Gastrocnemius medialis (tissue), 4 donors: ENCODE measurements at regions not wholly inside any gene's neighbourhood (a gene's known extent, or its start where the extent isn't known, plus 50 kb on each side); places are given as distances from the start of the nearest gene placed in this dataset.

Source experiments
- ATAC-seq, 2 donors: fragments of 150-250 bp; one replicate each; pipeline ENCODE4 v1.9.1; 2016
- DNase-seq, 2 donors: peaks; one replicate each; pipeline ENCODE4 v3.0.0-alpha.2; 2019
- H3K27ac ChIP-seq, 4 donors: fragments of 200-600 bp; sonication (generic); 1 replicate in 1 of 4; 2 replicates in 3 of 4; pipeline ENCODE4 v1.5.1; 2016 to 2018; ENCODE audit warnings: mild to moderate bottlenecking in 2 of 4, moderate library complexity in 1 of 4
- H3K27me3 ChIP-seq, 3 donors: fragments of 200-600 bp; sonication (generic) in 2 of 3; 1 replicate in 1 of 3; 2 replicates in 2 of 3; pipeline versions ENCODE4 v1.5.1 to v1.6.0; 2016 to 2019; ENCODE audit warnings: mild to moderate bottlenecking in 1 of 3, moderate library complexity in 1 of 3
- H3K36me3 ChIP-seq, 2 donors: fragments of 200-600 bp; sonication (generic) in 1 of 2; one replicate each; pipeline ENCODE4 v1.5.1; 2017 to 2018
- H3K4me1 ChIP-seq, 2 donors: fragments of 200-600 bp; sonication (generic) in 1 of 2; one replicate each; pipeline ENCODE4 v1.5.1; 2016 to 2017; ENCODE audit warnings: mild to moderate bottlenecking in 2 of 2
- H3K4me3 ChIP-seq, 4 donors: fragments of 200-600 bp; sonication (generic) in 3 of 4; 1 replicate in 1 of 4; 2 replicates in 3 of 4; pipeline ENCODE4 v1.5.1; 2016 to 2019; ENCODE audit warnings: mild to moderate bottlenecking in 2 of 4
- H3K9me3 ChIP-seq, 3 donors: fragments of 200-600 bp; sonication (generic) in 2 of 3; 1 replicate in 1 of 3; 2 replicates in 2 of 3; pipeline ENCODE4 v1.5.1; 2016 to 2019
- POLR2A ChIP-seq, 2 donors: fragments of 450-650 bp; IDR thresholded peaks; one replicate each; pipeline ENCODE4 v1.6.1; 2017; ENCODE audit warnings: antibody characterized with exemption in 2 of 2, mild to moderate bottlenecking in 2 of 2, moderate library complexity in 2 of 2
- in situ Hi-C, 4 donors: fragments of 200-750 bp; cut with MboI; loops; one replicate each; pipeline versions ENCODE4 v1.15.0 to v1.8.0; 2017; ENCODE audit warnings: low sequenced_read_pairs in 4 of 4
- intact Hi-C: fragments of 100-400 bp; cut with DNase I; formaldehyde crosslinking; loops from one replicate; pipeline ENCODE4 v1.15.1; 2023; ENCODE audit warnings: low total_unique reads
- TF ChIP-seq, protein P1 (sequence below), 5 experiments: fragments of 450-650 bp in 3 of 5; fragments of 200-600 bp in 2 of 5; sonication (generic) in 2 of 5; IDR thresholded peaks in 4 of 5; conservative IDR thresholded peaks in 1 of 5; 1 replicate in 4 of 5; 2 replicates in 1 of 5; pipeline ENCODE4 v1.5.1; 2016 to 2019; ENCODE audit warnings: antibody characterized with exemption in 5 of 5, mild to moderate bottlenecking in 3 of 5, moderate library complexity in 3 of 5

DNA sequence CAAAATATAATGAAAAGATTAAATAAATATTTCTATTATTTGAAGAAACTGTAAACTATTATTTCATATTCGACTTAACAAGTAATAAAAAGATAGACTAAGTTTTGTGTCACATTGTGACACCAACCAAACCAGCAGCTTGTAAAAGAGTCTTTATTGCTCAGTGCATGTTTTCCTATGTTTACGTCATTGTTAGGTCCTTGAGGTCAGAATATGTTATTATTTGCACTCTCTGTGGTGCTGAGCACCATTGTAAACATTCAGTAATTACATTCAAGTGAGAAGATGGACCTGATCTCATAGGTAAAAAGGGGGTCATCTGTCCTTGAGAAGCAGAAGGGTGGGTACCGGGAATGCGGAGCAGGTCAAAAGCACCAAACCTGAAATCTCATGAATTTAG is 1999.1 kb upstream of the CELF4 start:
- TF ChIP-seq POLR2A (IDR thresholded peaks at IDR 0.05) = no peak
- TF ChIP-seq, protein P1, sequence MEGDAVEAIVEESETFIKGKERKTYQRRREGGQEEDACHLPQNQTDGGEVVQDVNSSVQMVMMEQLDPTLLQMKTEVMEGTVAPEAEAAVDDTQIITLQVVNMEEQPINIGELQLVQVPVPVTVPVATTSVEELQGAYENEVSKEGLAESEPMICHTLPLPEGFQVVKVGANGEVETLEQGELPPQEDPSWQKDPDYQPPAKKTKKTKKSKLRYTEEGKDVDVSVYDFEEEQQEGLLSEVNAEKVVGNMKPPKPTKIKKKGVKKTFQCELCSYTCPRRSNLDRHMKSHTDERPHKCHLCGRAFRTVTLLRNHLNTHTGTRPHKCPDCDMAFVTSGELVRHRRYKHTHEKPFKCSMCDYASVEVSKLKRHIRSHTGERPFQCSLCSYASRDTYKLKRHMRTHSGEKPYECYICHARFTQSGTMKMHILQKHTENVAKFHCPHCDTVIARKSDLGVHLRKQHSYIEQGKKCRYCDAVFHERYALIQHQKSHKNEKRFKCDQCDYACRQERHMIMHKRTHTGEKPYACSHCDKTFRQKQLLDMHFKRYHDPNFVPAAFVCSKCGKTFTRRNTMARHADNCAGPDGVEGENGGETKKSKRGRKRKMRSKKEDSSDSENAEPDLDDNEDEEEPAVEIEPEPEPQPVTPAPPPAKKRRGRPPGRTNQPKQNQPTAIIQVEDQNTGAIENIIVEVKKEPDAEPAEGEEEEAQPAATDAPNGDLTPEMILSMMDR (IDR thresholded peaks at IDR 0.05 in 4 of 5, conservative IDR thresholded peaks at IDR 0.05 in 1 of 5) = no peak
- Histone ChIP-seq H3K27me3 (no peaks in the 10 kb centered on the region), H3K4me1 (no peaks in the 10 kb centered on the region), H3K27ac (no peak overlapping the region), H3K36me3 (no peaks in the 10 kb centered on the region), H3K4me3 (no peak overlapping the region), H3K9me3 (no peaks in the 10 kb centered on the region)
- ATAC-seq = no peak
- no peak for DNase-seq
- in situ Hi-C loops (no loop called here), intact Hi-C loops (no loop called here)

DNA sequence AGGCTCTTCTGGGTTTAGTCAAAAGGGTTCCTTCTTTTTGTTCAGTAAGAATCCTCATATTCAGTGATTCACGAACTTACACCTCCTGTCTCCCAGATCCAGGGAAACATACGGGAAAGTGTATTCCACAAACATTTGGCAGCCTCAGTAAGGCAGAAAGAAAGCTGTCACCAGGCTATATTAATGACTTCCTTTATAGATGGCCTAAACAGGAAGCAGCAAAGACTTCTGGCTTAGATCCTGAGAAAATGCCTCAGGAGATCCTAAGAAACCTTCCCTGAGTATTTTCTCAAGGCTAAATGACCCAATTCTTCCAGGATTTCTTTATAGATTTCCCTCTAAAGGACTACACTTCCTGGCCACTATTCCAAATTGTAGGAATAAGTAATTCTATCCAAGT is 1995.5 kb upstream of the CELF4 start:
- H3K4me1 ChIP-seq = no peaks in the 10 kb centered on the region
- H3K27me3 ChIP-seq = no peaks in the 10 kb centered on the region
- TF ChIP-seq POLR2A (IDR thresholded peaks at IDR 0.05) = no peak
- TF ChIP-seq, protein P1 (IDR thresholded peaks at IDR 0.05 in 4 of 5, conservative IDR thresholded peaks at IDR 0.05 in 1 of 5) = no peak
- no peak for ATAC-seq
- no peaks in the 10 kb centered on the region for H3K9me3 ChIP-seq
- no peak overlapping the region for H3K4me3 ChIP-seq
- in situ Hi-C loops = no loop called here
- no peaks in the 10 kb centered on the region for H3K36me3 ChIP-seq
- DNase-seq = no peak
- intact Hi-C loops = no loop called here
- H3K27ac ChIP-seq = no peak overlapping the region

DNA sequence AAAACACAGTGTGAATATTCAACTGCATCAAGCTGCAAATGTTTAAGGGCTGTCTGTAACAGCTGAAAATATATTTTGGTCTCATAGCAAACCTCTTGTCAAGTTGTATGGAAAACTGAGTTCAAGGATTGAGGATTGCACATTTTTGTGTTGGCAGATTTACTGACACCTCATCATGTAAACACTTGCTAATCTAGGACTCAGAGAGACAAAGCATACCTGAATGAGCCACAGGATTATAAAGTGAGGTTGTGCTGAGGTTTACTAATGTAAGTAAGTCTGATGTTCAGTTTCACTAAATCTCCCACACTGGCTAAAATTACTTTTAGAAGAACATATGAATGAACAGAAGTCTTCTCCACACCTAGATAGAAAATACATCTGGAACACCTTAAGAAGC is 1993.1 kb upstream of the CELF4 start:
- Histone ChIP-seq H3K4me1 (no peaks in the 10 kb centered on the region), H3K27me3 (no peaks in the 10 kb centered on the region), H3K9me3 (no peaks in the 10 kb centered on the region), H3K36me3 (no peaks in the 10 kb centered on the region), H3K27ac (no peak overlapping the region), H3K4me3 (no peak overlapping the region)
- DNase-seq = no peak
- intact Hi-C loops = no loop called here
- TF ChIP-seq POLR2A (IDR thresholded peaks at IDR 0.05) = no peak
- TF ChIP-seq, protein P1 (IDR thresholded peaks at IDR 0.05 in 4 of 5, conservative IDR thresholded peaks at IDR 0.05 in 1 of 5) = no peak
- no peak for ATAC-seq
- in situ Hi-C loops = no loop called here

DNA sequence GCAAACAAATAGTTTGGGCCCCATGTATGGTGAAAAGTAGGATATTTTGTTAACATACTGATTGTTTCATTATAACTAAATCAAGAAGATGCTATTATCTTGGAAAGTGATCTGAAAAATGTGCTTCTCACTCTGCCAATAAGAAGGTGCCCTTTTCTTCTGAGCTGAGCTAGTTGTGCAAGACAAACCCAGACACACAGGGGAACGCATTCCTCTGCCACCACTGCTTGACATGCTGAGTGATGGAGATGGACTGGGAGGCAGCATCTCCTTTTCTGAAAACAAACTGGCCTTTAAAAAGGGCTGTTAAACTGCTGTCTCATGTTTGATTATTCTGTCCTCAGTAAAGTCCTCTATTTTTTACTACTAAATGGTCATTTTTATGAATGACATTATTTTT is 1989.9 kb upstream of the CELF4 start:
- no peaks in the 10 kb centered on the region for H3K27me3 ChIP-seq
- H3K4me1 ChIP-seq = no peaks in the 10 kb centered on the region
- no peak overlapping the region for H3K4me3 ChIP-seq
- no peaks in the 10 kb centered on the region for H3K36me3 ChIP-seq
- H3K9me3 ChIP-seq = no peaks in the 10 kb centered on the region
- no peak for DNase-seq
- no peak overlapping the region for H3K27ac ChIP-seq
- no peak for TF ChIP-seq POLR2A (IDR thresholded peaks at IDR 0.05)
- TF ChIP-seq, protein P1 (IDR thresholded peaks at IDR 0.05 in 4 of 5, conservative IDR thresholded peaks at IDR 0.05 in 1 of 5) = no peak
- in situ Hi-C loops = no loop called here
- ATAC-seq = no peak
- intact Hi-C loops = no loop called here

DNA sequence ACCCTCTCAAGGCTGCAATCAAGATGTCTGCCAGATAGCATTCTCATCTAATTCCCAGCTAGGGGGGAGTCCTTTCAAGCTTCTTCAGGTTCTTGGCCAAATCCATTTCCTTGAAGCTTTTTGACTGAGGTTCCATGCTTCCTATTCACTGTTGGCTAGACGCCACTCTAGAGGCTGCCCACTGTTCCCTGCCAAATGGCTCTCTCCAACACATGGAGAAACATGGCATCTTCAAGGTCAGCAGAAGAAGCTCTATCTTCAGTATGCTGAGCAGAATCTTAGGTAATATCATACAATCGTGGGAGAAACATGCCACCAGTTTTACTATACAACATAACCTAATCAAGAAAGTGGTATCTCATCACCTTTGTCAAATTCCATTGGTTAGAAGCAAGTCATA is 1985.1 kb upstream of the CELF4 start:
- TF ChIP-seq, protein P1 (IDR thresholded peaks at IDR 0.05 in 4 of 5, conservative IDR thresholded peaks at IDR 0.05 in 1 of 5) = no peak
- no peak for TF ChIP-seq POLR2A (IDR thresholded peaks at IDR 0.05)
- Histone ChIP-seq H3K4me3 (no peak overlapping the region), H3K4me1 (no peaks in the 10 kb centered on the region), H3K27me3 (no peaks in the 10 kb centered on the region), H3K9me3 (no peaks in the 10 kb centered on the region), H3K27ac (no peak overlapping the region), H3K36me3 (no peaks in the 10 kb centered on the region)
- intact Hi-C loops = no loop called here
- no peak for DNase-seq
- ATAC-seq = no peak
- in situ Hi-C loops = no loop called here
